Stimulated activated CD4-positive, alpha-beta T cell treated with anti-CD3 and anti-CD28 coated beads, Interleukin-12 subunit alpha, Interleukin-12 subunit beta, amount 100 ng/mL, for 48 hours (primary cell): ENCODE measurements at regions not wholly inside any gene's neighbourhood (a gene's known extent, or its start where the extent isn't known, plus 50 kb on each side); places are given as distances from the start of the nearest gene placed in this dataset.

Experiments
- DNase-seq, 3 donors: peaks; one replicate each; pipeline ENCODE4 v3.0.0-alpha.2; 2020; ENCODE audit warnings: low read depth in 2 of 3, low spot score in 1 of 3

DNA sequence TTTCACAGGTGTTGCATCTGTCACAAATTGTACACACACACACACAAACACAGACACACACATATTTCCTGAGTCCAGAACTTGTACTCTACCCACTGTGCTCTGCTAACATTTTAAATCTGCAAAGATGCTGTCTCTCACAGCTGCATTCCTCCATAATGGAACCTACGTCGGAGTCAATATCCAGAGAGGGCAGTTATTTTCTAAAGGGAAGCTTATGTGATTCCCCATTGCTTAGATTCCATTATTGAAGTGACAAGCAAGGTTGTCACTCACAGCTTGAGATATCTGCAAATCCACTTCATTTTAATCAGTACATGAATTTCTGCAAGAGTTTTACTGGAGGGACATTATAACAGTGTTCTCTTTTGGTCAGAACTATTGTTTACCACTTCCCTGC is 992.4 kb downstream of the NSUN3 start:
- DNase-seq, result no peak

DNA sequence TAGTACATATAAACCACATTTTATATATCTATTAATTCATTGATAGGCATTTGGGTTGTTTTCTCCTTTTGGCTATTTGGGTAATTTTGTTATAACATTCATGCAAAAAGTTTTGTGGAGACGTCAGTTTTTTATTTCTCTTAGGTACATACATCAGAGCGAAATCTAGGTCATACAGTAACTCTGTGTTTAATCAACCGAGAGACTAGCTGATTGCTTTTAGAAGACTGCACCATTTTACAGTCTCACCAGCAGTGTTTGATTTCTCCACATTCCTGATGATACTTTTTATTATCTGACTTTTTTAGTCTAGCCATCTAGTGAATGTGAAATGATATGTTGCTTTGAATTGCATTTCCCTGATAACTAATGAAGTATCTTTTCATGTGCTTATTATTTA is 1019.3 kb downstream of the NSUN3 start:
- no peak for DNase-seq

DNA sequence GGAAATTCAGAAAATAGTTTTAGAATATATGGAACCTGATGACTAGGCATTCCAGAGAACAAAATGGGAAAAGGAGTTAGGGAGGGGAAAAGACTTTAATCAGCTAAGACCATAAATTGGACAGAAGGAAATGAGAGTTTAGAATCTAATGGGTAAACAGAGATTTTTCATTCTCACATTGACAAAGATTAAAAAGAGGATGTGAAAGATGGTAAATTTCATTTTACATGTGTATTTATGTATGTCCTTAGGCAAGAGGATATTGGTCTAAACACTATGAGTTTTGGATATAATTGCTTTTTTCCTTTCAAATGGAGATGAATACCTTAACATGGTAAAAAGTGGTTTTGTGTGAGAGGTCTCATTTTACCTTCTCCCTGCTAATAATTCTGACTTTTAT is 1021.9 kb downstream of the NSUN3 start:
- DNase-seq, result no peak

DNA sequence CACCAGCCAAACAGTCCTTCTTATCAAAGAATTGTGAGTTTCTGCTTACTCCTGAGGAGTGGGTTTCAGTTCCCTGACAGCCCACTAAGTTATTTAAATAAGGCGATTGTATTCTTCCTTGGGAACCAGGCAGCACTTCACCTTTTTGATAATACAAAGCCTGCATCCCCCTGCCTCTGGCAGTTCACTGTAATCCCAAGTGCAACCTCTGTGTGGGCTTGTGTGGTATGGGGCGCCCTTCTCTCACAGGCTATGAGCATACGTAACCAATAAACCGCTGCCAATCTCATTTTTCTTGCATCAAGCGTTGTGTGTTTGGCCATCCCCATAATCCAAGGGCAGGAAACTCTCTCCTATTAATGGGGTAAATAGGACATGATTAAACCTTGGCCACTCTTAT is 1025.6 kb downstream of the NSUN3 start:
- DNase-seq, result no peak

DNA sequence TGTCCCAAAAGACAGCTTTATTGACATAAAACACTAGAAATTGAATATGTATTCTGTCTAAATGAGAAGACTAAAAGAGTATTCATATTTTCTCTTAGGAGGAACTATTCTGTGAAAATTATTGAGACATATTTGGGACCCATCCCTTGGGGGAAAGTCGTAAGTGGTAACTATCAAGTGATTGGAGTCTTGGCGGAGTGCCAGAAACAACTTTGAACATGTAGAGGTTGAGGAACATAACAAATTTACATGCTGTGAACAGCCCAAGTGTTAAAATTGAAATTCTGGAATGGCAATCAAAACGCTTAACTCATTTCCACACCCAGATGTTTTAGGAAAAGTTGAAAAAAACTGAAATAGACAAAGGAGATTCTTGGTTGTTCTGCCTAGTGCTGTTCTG is 1034.6 kb downstream of the NSUN3 start:
- no peak for DNase-seq

DNA sequence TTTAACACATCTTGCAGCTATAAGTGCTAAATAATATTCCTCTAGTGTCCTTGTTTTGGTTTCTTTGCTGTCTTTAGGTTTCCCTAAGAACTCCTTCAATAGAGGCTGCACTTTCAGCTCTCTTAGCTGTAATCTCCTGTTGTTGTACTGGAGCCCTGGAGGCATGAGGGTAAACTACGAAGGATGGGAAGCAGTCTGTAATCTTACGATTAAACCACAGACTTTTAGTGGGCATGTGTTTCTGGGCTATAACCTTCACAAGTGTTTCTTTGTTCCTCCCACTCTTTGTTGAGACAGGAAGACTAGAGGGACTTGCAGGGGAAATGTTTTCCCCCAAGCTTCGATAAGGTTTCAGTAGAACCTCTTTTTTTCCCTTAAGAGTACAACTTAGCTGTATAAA is 1058.1 kb downstream of the NSUN3 start:
- DNase-seq, result no peak

DNA sequence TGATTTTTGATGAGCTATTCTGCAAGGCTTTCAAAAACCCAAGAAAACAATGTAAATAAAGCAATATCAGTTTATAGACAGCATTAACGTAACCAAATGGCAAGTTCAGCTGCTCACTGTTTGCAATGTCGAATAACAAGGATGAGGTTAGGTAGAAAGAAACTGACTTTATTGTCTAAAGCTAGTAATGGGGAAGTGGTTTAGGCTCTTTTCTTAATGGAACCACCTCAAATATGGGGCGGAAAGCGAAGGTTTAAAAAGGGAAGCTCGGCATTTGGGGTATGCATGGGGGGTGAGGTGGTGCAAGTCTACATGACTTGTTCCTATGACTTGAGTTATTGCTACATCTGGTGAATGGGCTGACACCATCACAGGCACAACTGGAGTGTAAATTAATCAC is 1060.2 kb downstream of the NSUN3 start:
- DNase-seq, result no peak

DNA sequence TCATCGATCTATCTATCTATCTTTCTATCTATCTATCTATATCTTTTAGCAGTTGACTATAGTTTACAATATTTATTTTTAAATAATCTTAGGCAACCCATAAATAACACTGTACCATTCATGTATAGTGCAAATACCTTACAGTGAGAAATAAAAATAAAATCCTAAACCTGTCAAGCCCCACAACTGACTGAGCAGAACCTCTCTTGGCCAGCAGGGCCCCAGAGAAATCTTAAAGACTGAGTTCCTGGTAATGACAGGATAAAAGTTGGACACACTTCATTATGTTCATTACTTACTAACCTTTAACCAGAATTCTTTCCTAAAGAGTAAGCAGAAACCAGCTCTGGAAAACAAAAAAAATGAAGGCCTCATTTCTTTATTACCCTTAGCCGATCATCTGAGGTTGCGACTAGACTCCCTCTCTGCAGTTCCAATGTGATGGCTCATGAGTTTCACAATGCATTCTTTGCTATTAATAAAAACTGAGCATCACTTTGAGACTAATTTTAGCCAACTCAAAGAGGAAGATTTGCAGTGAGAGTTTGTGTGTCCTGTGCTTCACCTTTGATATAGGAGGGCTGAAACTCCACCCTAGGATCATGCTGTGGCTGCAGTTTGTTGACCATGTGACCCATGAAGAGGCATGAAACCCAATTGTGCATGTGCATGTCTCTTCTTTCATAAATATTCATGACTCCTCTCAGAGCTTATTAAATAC is 1072.0 kb downstream of the NSUN3 start:
- DNase-seq, result no peak

DNA sequence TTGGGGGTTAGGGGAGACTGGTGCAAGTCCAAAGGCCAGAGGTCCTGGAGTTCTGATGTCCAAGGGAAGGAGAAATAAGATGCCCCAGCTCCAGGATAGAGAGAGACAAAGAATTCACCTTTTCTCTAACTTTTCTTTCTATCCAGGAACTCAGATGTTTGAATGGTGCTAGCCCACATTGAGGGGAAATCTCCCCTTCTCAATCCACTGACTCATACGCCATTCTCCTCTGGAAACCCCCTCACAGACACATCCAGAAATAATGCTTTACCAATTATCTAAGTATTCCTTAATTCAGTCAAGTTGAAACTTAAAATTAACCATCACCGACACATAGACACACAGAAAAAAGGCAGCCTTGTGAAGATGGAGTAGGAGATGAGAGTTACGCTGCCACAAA is 1085.2 kb downstream of the NSUN3 start:
- DNase-seq, result no peak

DNA sequence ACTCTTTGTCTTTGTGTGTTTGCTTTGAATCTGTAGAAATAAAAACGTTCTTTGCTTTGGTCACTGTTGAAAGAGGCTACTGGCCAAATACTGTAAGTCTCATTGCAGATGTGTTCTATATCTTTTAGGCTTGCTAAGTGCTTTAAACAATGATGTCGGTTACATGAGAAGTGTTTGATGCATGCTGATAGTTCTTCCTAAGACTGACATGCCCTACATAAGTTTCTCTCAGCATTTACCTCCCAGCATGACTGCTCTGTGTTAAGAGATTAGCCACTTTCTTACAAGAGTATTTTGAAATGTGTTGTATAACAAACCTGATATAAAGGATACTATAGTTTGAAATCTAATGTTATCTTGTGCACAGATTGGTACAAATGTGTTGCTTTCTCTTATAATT is 1088.7 kb downstream of the NSUN3 start:
- no peak for DNase-seq

DNA sequence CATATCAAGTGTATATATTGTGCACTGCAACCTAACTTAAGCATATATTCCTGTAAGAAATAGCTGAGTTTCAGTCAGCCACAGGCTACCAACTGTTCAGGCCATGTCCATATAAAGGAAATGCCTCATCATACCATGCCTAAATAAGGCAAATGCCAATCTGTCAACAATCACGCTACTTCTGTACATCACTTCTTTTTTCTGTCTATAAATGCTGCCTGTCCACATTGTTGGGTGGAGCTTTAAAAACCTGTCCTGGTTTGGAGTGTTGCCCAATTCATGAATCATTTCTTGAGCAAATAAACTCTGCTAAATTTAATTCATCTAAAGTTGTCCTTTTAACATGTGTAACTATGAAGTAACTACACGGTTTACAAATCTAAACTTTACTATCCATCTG is 1091.9 kb downstream of the NSUN3 start:
- DNase-seq, result no peak

DNA sequence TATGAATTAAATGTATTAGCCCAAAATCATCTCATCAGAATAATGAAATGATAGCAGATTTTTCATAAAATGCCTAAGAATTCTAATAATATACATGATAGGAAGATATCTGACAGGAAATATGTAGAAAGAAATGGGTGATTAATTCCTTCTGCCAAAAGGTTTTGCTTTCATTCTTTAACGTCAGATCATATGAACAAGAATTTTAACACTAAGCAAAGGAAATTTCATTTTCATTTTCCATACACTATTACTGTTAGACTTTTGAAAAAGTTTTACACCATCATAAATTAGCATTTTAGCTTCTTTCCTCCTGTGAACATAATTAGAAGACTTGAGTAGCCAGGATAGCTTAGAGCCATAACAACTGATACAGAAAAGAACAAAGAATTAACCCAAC is 1099.9 kb downstream of the NSUN3 start:
- DNase-seq, result no peak

DNA sequence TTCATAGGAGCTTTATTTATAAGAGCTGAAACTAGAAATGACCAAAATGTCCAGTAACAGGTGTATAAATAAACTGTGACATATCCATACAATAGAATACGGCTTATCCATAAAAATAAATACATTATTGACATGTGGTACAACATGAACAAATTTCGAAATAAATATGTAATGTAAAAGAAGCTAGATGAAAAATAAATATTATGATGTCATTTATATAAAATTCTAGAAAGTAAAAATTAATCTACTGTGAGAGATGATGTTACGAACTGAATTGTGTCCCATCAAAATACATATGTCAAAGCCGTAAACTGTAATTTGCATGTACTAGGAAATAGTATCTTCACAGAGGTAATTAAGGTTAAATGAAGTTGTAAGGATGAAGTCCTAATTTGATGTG is 1104.9 kb downstream of the NSUN3 start:
- DNase-seq, result no peak

DNA sequence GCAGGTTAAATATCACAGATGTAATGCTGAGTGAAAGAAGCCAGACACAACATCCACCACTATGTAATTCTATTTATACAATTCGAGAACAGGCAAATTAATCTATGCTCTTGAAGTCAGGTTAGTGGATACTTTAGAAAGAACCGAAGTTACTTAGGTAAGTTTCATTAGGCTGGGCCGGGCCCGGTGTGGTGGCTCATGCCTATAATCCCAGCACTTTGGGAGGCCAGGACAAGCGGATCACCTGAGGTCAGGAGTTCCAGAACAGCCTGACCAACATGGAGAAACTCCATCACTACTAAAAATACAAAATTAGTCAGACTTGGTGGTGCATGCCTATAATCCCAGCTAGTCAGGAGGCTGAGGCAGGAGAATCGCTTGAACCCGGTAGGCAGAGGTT is 1105.7 kb downstream of the NSUN3 start:
- DNase-seq, result no peak

DNA sequence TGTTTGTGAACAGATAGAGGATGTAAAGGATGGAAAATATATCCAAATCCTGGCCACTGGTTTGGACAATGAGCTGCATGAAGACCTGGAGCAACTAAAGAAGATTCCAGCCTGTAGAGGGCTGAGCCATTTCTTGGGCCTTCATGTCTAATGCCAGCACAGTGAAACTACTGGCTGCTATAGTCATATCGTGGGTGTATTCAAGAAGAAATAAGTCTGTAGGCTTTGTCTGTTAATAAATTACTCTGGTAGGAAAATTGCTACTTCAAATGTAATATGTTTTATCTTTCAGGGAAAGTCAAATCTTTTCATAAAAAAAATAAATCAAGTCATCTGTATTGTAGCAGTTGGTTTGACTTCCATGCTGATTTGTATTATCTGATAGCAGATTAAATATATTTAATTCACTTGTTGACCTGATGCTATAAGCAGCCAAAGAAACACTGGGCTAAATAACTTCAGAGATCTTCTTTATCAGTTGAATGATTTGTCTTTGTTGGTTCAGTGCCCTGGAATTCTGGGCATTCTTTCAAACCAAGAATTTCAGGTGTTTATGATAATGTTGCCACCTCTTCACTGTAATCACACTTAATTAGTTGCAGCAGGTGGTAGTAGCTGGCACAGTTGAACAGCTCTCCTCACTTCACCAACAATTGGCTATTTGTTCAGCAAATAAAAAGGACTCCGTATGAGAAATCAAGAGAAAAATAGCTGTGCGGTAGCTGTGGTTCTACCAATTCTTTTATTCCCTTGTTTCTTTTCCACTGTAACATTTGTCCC is 1109.5 kb downstream of the NSUN3 start:
- no peak for DNase-seq

DNA sequence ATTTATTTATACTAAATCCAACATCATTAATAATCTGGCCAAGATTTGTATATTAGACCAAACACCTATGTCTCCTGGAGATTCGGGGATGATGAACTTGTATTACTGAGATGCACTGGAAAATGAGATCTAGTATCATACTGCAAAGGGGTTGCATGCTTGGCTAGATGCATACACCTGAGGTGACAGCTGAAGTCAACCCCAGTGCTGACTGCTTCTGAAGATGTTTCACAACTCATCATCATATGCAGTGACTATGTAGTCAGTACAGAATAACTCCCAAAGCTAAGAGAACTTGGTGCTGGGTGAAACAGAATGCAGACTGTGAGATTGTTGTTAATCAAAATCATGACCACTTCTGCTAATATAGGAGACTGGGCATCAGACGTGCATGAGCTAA is 1114.2 kb downstream of the NSUN3 start:
- DNase-seq, result no peak

DNA sequence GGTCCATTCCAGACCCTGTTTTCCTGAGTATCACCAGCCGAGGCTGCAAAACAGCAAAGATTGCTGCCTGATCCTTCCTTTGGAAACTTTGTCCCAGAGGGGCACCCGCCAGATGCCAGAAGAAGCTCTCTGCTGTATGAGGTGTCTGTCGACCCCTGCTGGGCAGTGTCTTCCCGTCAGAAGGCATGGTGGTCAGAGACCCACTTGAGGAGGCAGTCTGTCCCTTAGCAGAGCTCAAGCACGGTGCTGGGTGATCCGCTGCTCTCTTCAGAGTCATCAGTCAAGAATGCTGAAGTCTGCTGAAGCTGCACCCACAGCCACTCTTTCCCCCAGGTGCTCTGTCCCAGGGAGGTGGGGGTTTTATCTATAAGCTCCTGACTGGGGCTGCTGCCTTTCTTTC is 1121.2 kb downstream of the NSUN3 start:
- DNase-seq, result no peak

DNA sequence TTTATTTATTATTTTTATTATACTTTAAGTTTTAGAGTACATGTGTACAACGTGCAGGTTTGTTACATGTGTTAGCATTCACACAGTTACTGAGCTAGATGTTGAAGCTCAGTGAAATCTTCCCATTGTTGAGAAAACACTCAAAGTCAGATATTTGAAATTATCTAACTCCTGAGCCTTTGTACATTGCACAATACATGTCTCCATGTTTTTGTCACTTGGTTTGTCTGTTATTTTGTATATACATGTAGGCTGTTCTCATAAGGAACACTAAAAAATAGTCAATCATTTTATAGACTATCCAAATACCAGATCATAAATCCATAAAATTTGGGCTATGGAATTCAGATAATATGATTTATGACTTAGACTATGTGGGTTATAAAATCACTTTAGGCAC is 1126.5 kb downstream of the NSUN3 start:
- no peak for DNase-seq

DNA sequence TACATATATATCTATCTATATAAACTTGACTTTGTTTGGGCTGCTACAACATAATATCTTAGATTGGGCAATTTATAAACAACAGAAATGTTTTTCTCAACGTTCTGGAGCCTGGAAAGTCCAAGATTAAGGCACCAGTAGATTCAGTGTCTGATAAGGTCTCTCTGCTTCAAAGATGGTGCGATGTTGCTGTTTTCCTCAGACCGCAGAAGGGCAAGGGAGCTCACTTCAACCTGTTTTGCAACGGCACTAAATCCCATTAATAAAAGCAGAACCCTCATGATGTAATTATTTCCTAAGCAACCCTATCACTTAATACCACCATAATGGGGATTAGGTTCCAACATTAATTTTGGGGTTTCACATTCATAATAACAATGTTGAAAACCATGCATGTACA is 1134.8 kb downstream of the NSUN3 start:
- no peak for DNase-seq

DNA sequence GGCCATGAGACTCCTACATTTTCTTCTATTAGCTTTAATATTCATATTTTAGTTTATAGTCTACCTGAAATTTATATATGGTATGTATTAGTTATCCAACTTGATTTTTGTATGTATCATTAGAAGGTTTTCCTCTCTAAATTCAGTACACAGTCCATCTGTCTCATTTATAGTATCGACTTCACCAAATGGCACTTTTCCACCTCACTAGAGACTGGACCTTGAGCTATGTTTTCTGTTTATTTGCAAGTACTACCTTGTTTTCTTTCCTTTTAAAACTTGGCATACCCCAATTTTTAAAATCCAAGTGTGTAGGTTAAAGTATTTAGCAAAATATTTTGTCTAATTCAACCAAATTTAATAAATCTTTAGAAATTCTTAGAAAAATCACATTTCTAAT is 1137.5 kb downstream of the NSUN3 start:
- no peak for DNase-seq

DNA sequence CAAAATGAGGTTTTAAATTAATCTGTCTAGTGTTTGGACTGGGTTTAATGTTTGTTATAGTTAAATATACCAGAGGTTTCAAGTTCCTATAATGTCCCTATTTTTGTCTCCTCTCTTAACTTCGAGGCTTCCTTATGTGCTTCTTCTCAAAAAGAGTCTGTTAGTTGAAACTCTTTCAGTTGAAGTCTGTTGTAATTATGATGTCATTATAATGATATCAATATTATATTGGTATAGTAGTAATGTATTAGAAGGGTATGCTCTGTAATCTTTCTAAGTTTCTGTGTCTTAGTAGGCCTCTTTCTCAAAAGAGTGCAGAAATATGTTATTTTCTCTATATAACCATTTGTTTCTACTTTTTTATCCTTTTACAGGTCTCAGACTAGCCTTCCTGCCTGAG is 1148.0 kb downstream of the NSUN3 start:
- no peak for DNase-seq

DNA sequence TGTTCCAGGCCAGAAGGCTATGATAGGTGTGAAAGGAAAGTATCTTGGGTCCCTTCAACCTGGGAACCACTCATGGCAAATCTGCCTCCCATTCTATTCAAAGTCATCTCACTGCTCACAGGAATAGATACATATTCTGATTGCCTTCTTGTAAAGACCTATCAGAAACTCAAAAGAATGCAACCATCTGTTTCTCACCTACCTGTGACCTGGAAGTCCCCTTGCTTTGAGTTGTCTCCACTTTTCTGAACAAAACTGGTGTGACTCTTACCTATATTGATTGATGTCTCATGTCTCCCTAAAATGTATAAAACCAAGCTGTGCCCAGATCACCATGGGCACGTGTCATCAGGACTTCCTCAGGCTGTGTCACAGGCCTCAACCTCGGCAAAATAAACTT is 1149.3 kb downstream of the NSUN3 start:
- DNase-seq, result no peak

DNA sequence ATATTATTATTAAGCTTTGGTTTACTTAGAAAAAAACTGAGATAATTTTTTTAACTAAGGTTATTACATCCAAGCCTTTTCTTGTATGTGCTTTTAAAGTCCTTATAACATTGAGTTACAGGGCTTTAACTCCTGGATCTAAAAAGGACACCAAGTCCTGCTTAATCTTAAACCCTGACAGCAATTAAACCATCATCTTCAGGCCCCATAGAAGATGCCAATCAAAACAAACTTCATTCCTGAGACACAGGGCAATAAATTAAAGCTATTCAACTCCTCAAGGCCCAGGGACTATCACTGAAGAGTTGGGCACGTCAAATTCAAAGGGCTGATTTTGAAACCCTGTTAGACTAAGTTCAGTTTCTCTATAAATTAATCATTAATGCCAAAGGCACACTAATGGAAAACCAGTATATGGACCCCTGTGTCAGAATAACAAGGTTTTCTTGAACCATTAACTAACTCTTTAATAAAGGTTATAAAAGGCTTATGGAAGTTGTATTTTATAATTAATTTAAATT is 1152.6 kb downstream of the NSUN3 start:
- no peak for DNase-seq
